Breast epithelium (tissue), 3 donors: ENCODE measurements at regions not wholly inside any gene's neighbourhood (a gene's known extent, or its start where the extent isn't known, plus 50 kb on each side); places are given as distances from the start of the nearest gene placed in this dataset.

ENCODE experiments used
- POLR2A ChIP-seq: fragments of 450-650 bp; IDR thresholded peaks from one replicate; pipeline ENCODE4 v1.6.1; 2016; ENCODE audit warnings: antibody characterized with exemption, mild to moderate bottlenecking, moderate library complexity
- POLR2AphosphoS5 ChIP-seq, 3 donors: sonication (generic); formaldehyde crosslinking; IDR thresholded peaks; one replicate each; pipeline ENCODE4 v1.6.1; 2017; ENCODE audit warnings: antibody characterized with exemption in 3 of 3
- TF ChIP-seq, protein P1 (sequence below), 3 donors: fragments of 450-650 bp; IDR thresholded peaks; one replicate each; pipeline ENCODE4 v1.5.1; 2016 to 2017; ENCODE audit warnings: antibody characterized with exemption in 3 of 3, mild to moderate bottlenecking in 3 of 3, moderate library complexity in 3 of 3

DNA sequence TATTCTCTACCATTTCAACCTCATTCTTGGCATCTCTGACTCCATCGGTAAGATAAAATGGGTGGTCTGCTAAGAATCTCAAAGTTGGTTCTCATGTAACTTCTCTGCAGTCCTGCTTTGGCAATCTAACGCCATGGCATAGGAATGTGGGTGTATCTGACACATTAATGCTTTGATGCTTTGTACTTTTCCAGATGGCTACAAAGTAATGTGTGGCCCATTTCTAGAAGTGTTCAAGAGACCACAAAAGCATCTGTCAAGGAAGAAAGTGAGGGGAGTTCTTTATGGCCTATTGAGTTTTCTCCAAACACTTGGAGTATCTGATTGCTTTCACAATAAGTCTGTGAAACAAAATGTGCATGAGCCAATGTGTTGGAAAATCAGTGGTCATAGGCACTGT lies 339.9 kb upstream of the TGFBR2 start:
- TF ChIP-seq POLR2AphosphoS5 (IDR thresholded peaks at IDR 0.05): no peak
- TF ChIP-seq POLR2A: no peak
- TF ChIP-seq, protein P1, sequence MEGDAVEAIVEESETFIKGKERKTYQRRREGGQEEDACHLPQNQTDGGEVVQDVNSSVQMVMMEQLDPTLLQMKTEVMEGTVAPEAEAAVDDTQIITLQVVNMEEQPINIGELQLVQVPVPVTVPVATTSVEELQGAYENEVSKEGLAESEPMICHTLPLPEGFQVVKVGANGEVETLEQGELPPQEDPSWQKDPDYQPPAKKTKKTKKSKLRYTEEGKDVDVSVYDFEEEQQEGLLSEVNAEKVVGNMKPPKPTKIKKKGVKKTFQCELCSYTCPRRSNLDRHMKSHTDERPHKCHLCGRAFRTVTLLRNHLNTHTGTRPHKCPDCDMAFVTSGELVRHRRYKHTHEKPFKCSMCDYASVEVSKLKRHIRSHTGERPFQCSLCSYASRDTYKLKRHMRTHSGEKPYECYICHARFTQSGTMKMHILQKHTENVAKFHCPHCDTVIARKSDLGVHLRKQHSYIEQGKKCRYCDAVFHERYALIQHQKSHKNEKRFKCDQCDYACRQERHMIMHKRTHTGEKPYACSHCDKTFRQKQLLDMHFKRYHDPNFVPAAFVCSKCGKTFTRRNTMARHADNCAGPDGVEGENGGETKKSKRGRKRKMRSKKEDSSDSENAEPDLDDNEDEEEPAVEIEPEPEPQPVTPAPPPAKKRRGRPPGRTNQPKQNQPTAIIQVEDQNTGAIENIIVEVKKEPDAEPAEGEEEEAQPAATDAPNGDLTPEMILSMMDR (IDR thresholded peaks at IDR 0.05): no peak
